Neural cell (in vitro differentiated cells): ENCODE measurements at regions not wholly inside any gene's neighbourhood (a gene's known extent, or its start where the extent isn't known, plus 50 kb on each side); places are given as distances from the start of the nearest gene placed in this dataset.

Experiments used
- CTCF ChIP-seq: fragments of 450-650 bp; IDR thresholded peaks from 2 replicates; pipeline ENCODE4 v1.5.1; 2014; ENCODE audit warnings: antibody characterized with exemption, mild to moderate bottlenecking, moderate library complexity; ENCODE audit not compliant: poor library complexity, severe bottlenecking
- EP300 ChIP-seq: fragments of 450-650 bp; conservative IDR thresholded peaks from 2 replicates; pipeline ENCODE4 v1.6.1; 2014; ENCODE audit warnings: antibody characterized with exemption, mild to moderate bottlenecking, moderate library complexity; ENCODE audit not compliant: poor library complexity, severe bottlenecking
- EZH2 ChIP-seq: fragments of 200-600, 300-800 bp; shearing (Covaris generic), sonication (generic); IDR thresholded peaks from 2 replicates; pipeline ENCODE4 v1.6.1; 2014; ENCODE audit warnings: antibody characterized with exemption, low read length, borderline replicate concordance, mild to moderate bottlenecking; ENCODE audit not compliant: insufficient read depth, poor library complexity, severe bottlenecking
- MXI1 ChIP-seq: fragments of 450-650 bp; conservative IDR thresholded peaks from 2 replicates; pipeline ENCODE4 v1.6.1; 2014; ENCODE audit warnings: antibody characterized with exemption, mild to moderate bottlenecking; ENCODE audit not compliant: poor library complexity, severe bottlenecking
- POLR2AphosphoS5 ChIP-seq: IDR thresholded peaks from 2 replicates; pipeline ENCODE4 v1.6.1; 2012
- RAD21 ChIP-seq: fragments of 450-650 bp; conservative IDR thresholded peaks from 2 replicates; pipeline ENCODE4 v1.6.1; 2014; ENCODE audit warnings: antibody characterized with exemption, mild to moderate bottlenecking, moderate library complexity

- TF ChIP-seq CTCF (no peak), EP300 (no peak), EZH2 (no peak), RAD21 (no peak), POLR2AphosphoS5 (no peak), MXI1 (no peak)
Measured at GRCh38 chr12:74732826-74733225, 195.2 kb downstream of the ATXN7L3B start.
